Caco-2 (cell line): ENCODE measurements at regions not wholly inside any gene's neighbourhood (a gene's known extent, or its start where the extent isn't known, plus 50 kb on each side); places are given as distances from the start of the nearest gene placed in this dataset.
"Not testable (repeated sequence)": the region's sequence is repeated elsewhere in the genome, so short reads cannot be mapped to it uniquely, and the experiment has no call there.

Experiments used
- BruUV-seq: library from RNA; stranded (reverse); fragments of 400-500 nt; replicated peaks from 2 replicates; lab custom pipeline; 2021; lab: Mats Ljungman, UMichigan
- CTCF ChIA-PET: fragments of 300-600 bp; sonication (Branson Sonifier 250); formaldehyde crosslinking; loops from one replicate; lab custom pipeline; 2022; ENCODE audit warnings: antibody characterized with exemption; lab: Charles Lee
- POLR2A ChIA-PET: fragments of 300-600 bp; sonication (Branson Sonifier 250); formaldehyde crosslinking; loops from one replicate; lab custom pipeline; 2022; ENCODE audit warnings: antibody characterized with exemption; lab: Charles Lee
- DNase-seq, 2 experiments: peaks; one replicate each; pipeline versions ENCODE4 v3.0.0 to v3.0.0-alpha.2; 2020 to 2022
- H3K27me3 ChIP-seq: replicated peaks from 2 replicates; pipeline ENCODE4 v1.6.0; 2011; ENCODE audit warnings: low read length; ENCODE audit not compliant: control insufficient read depth, insufficient read depth
- H3K36me3 ChIP-seq: 2 replicates; pipeline ENCODE4 v1.5.1; 2011; ENCODE audit warnings: low read length; ENCODE audit not compliant: control insufficient read depth, insufficient read depth
- H3K4me1 ChIP-seq: fragments of 250-450 bp; sonication (Bioruptor Pico); 2 replicates; pipeline ENCODE4 v1.5.1; 2020; ENCODE audit warnings: mild to moderate bottlenecking
- H3K4me3 ChIP-seq: 2 replicates; pipeline ENCODE4 v1.5.1; 2011; ENCODE audit warnings: low read depth, mild to moderate bottlenecking, control low read depth, low read length
- H3K9me3 ChIP-seq: fragments of 250-450 bp; sonication (Bioruptor Pico); 2 replicates; pipeline ENCODE4 v1.5.1; 2020; ENCODE audit warnings: mild to moderate bottlenecking, moderate library complexity
- H3K27ac Mint-ChIP-seq: one replicate; pipeline ENCODE4 v1.8.0; 2022; ENCODE audit warnings: mixed read lengths; ENCODE audit not compliant: unreplicated experiment
- H3K27me3 Mint-ChIP-seq: one replicate; pipeline ENCODE4 v1.8.0; 2022; ENCODE audit warnings: mixed read lengths; ENCODE audit not compliant: insufficient read depth, unreplicated experiment
- H3K36me3 Mint-ChIP-seq: one replicate; pipeline ENCODE4 v1.8.0; 2022; ENCODE audit warnings: mild to moderate bottlenecking, mixed read lengths; ENCODE audit not compliant: insufficient read depth, unreplicated experiment
- H3K4me1 Mint-ChIP-seq: one replicate; pipeline ENCODE4 v1.8.0; 2022; ENCODE audit warnings: low read depth, mixed read lengths; ENCODE audit not compliant: unreplicated experiment
- H3K4me3 Mint-ChIP-seq: one replicate; pipeline ENCODE4 v1.8.0; 2022; ENCODE audit warnings: mild to moderate bottlenecking, moderate library complexity, mixed read lengths; ENCODE audit not compliant: unreplicated experiment
- H3K9me3 Mint-ChIP-seq: one replicate; pipeline ENCODE4 v1.8.0; 2022; ENCODE audit warnings: mixed read lengths; ENCODE audit not compliant: unreplicated experiment
- CTCF ChIP-seq, 2 experiments: fragments of 200-600 bp in 1 of 2; IDR thresholded peaks; 1 replicate in 1 of 2; 2 replicates in 1 of 2; pipeline versions ENCODE4 v1.5.1 to v1.8.0; 2011 to 2022; ENCODE audit warnings: antibody characterized with exemption in 1 of 2, control low read depth in 1 of 2, inconsistent platforms in 1 of 2, low read depth in 1 of 2, low read length in 1 of 2, mild to moderate bottlenecking in 1 of 2, moderate library complexity in 1 of 2; ENCODE audit not compliant: insufficient read depth in 1 of 2, severe bottlenecking in 1 of 2, unreplicated experiment in 1 of 2
- intact Hi-C: fragments of 100-400 bp; cut with micrococcal nuclease; formaldehyde crosslinking; loops from one replicate; pipeline ENCODE4 v1.10.0; 2022; ENCODE audit not compliant: unreplicated experiment

- DNase-seq, result no peak
- no TSS peak for BruUV-seq
- H3K27me3 Mint-ChIP-seq, result no peaks in the 10 kb centered on the region
- no peak overlapping the region for H3K4me3 ChIP-seq
- H3K4me1 ChIP-seq, result no peaks in the 10 kb centered on the region
- peaks cover 11% of the 10 kb centered on the region for H3K9me3 Mint-ChIP-seq
- no peaks in the 10 kb centered on the region for H3K9me3 ChIP-seq
- no peak overlapping the region for H3K4me3 Mint-ChIP-seq
- H3K4me1 Mint-ChIP-seq, result no peaks in the 10 kb centered on the region
- no peak overlapping the region for H3K27ac Mint-ChIP-seq
- H3K36me3 Mint-ChIP-seq, result no peaks in the 10 kb centered on the region
- POLR2A ChIA-PET, result no interaction called here
- intact Hi-C loops, result no loop called here
- no peak for TF ChIP-seq CTCF (IDR thresholded peaks at IDR 0.05; ENCODE audit: insufficient read depth in 1 of 2, low read depth in 1 of 2, low read length in 1 of 2, severe bottlenecking in 1 of 2, unreplicated experiment in 1 of 2)
- CTCF ChIA-PET, result no interaction called here
- H3K36me3 ChIP-seq, result no peaks in the 10 kb centered on the region
- H3K27me3 ChIP-seq, result no peaks in the 10 kb centered on the region
These were observed 478.0 kb downstream of the MMUT start for GRCh38 chr6:48985025-48985424.

- H3K27ac Mint-ChIP-seq, H3K4me1 Mint-ChIP-seq, H3K4me3 ChIP-seq, H3K9me3 ChIP-seq, CTCF ChIA-PET, H3K27me3 Mint-ChIP-seq, POLR2A ChIA-PET, intact Hi-C loops, DNase-seq, H3K4me3 Mint-ChIP-seq, H3K36me3 ChIP-seq, H3K36me3 Mint-ChIP-seq, H3K27me3 ChIP-seq, H3K4me1 ChIP-seq, BruUV-seq: not testable (repeated sequence)
- peaks cover 11% of the 10 kb centered on the region for H3K9me3 Mint-ChIP-seq
These were observed 479.1 kb downstream of the MMUT start for GRCh38 chr6:48983968-48984367.

DNA sequence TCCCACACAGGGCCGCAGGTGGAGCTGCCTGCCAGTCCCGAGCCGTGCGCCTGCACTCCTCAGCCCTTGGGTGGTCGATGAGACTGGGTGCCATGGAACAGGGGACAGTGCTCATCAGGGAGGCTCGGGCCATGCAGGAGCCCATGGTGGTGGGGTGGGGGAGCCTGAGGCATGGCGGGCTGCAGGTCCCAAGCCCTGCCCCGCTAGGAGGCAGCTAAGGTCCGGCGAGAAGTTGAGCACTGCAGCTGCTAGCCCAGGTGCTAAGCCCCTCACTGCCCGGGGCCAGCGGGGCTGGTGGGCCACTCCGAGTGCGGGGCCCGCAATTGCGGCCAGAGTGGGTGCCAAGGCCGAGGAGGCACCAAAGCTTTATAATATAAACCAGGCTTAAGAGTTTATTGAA is 479.7 kb downstream of the MMUT start:
- no TSS peak for BruUV-seq
- Mint-ChIP-seq H3K4me1 (no peaks in the 10 kb centered on the region), H3K27me3 (no peaks in the 10 kb centered on the region), H3K4me3 (no peak overlapping the region), H3K9me3 (peaks cover 11% of the 10 kb centered on the region), H3K27ac (no peak overlapping the region), H3K36me3 (no peaks in the 10 kb centered on the region)
- no peaks in the 10 kb centered on the region for H3K4me1 ChIP-seq
- no peak for TF ChIP-seq CTCF (IDR thresholded peaks at IDR 0.05; ENCODE audit: insufficient read depth in 1 of 2, low read depth in 1 of 2, low read length in 1 of 2, severe bottlenecking in 1 of 2, unreplicated experiment in 1 of 2)
- ChIA-PET CTCF (no interaction called here), POLR2A (no interaction called here)
- intact Hi-C loops, result no loop called here
- no peak overlapping the region for H3K4me3 ChIP-seq
- DNase-seq, result no peak
- no peaks in the 10 kb centered on the region for H3K9me3 ChIP-seq
- H3K36me3 ChIP-seq, result no peaks in the 10 kb centered on the region
- H3K27me3 ChIP-seq, result no peaks in the 10 kb centered on the region

DNA sequence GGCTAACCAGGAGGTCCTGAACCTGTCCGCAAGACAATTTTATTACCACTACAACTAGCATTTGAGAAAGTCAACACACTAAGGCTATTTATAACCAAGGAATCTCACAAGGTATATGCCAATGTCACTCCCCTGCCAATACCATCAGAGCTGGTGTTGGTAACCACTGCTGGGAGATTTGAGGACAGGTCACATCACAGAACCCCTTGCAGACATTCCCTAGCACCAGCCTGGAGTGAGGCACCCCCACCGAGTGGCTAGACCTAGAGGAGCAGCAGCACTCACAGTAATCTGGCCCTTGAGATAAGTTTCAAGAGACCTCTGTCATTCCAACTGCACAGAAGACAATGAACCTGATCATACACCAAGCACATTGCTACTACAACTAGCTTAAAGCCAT is 483.2 kb downstream of the MMUT start:
- no peak overlapping the region for H3K27ac Mint-ChIP-seq
- no peaks in the 10 kb centered on the region for H3K36me3 ChIP-seq
- intact Hi-C loops, result no loop called here
- no peaks in the 10 kb centered on the region for H3K27me3 Mint-ChIP-seq
- H3K9me3 Mint-ChIP-seq, result no peaks in the 10 kb centered on the region
- BruUV-seq, result no TSS peak
- no peaks in the 10 kb centered on the region for H3K4me1 Mint-ChIP-seq
- H3K27me3 ChIP-seq, result no peaks in the 10 kb centered on the region
- ChIA-PET CTCF (no interaction called here), POLR2A (no interaction called here)
- no peak overlapping the region for H3K4me3 Mint-ChIP-seq
- H3K9me3 ChIP-seq, result no peaks in the 10 kb centered on the region
- TF ChIP-seq CTCF (IDR thresholded peaks at IDR 0.05; ENCODE audit: insufficient read depth in 1 of 2, low read depth in 1 of 2, low read length in 1 of 2, severe bottlenecking in 1 of 2, unreplicated experiment in 1 of 2), result no peak
- no peaks in the 10 kb centered on the region for H3K36me3 Mint-ChIP-seq
- H3K4me1 ChIP-seq, result no peaks in the 10 kb centered on the region
- no peak for DNase-seq
- no peak overlapping the region for H3K4me3 ChIP-seq
